HepG2 (cell line): ENCODE measurements at regions not wholly inside any gene's neighbourhood (a gene's known extent, or its start where the extent isn't known, plus 50 kb on each side); places are given as distances from the start of the nearest gene placed in this dataset.

Experiments
- ATAC-seq: fragments of 200-7000 bp; cut with Tn5 transposase; 3 replicates; pipeline ENCODE4 v1.9.1; 2020; ENCODE audit warnings: mild to moderate bottlenecking, moderate library complexity
- BruUV-seq: library from RNA; stranded (reverse); fragments of 400-500 nt; replicated peaks from 2 replicates; lab custom pipeline; 2021; lab: Mats Ljungman, UMichigan
- CTCF ChIA-PET: fragments of 300-600 bp; formaldehyde crosslinking; extraction: SDS; loops from one replicate; lab custom pipeline; 2021; ENCODE audit warnings: low total read pairs, inconsistent platforms, low intra/inter-chr PET ratio; lab: Yijun Ruan, JAX
- POLR2A ChIA-PET: fragments of 350-600 bp; sonication (Branson Sonifier 250); formaldehyde crosslinking; loops from one replicate; lab custom pipeline; 2020; ENCODE audit warnings: antibody characterized with exemption, inconsistent platforms; lab: Yijun Ruan, JAX
- DNase-seq: peaks from one replicate; pipeline ENCODE4 v3.0.0-alpha.2; 2015; ENCODE audit warnings: low spot score
- FAIRE-seq: peaks from 3 replicates; lab custom pipeline; 2011; peaks lifted over from hg19 to GRCh38; lab: Jason Lieb, UNC
- H2AFZ ChIP-seq: one replicate; pipeline ENCODE4 v1.6.1; 2011; ENCODE audit warnings: low read length, inconsistent platforms
- H3K27ac ChIP-seq: fragments of 300-600 bp; 3 replicates; pipeline ENCODE4 v1.8.0; 2011; ENCODE audit warnings: mixed run types, mild to moderate bottlenecking, mixed read lengths, low read length, inconsistent platforms; ENCODE audit not compliant: insufficient read depth; ENCODE audit errors: extremely low read length
- H3K27me3 ChIP-seq, 2 experiments: fragments of 200-600 bp in 1 of 2; 2 replicates in 1 of 2; 3 replicates in 1 of 2; pipeline versions ENCODE4 v1.6.0 to v1.8.0; 2011; ENCODE audit warnings: low read length in 2 of 2, mild to moderate bottlenecking in 2 of 2, moderate library complexity in 2 of 2, inconsistent platforms in 1 of 2; ENCODE audit not compliant: insufficient read depth in 2 of 2, control insufficient read depth in 1 of 2
- H3K36me3 ChIP-seq, 2 experiments: fragments of 200-600 bp in 1 of 2; replicated peaks in 1 of 2; 2 replicates in 1 of 2; 3 replicates in 1 of 2; pipeline versions ENCODE4 v1.5.1 to v1.8.0; 2011; ENCODE audit warnings: low read length in 2 of 2, inconsistent platforms in 1 of 2; ENCODE audit not compliant: insufficient read depth in 2 of 2, control insufficient read depth in 1 of 2
- H3K4me1 ChIP-seq: 2 replicates; pipeline ENCODE4 v1.5.1; 2012; ENCODE audit warnings: low read length, inconsistent platforms; ENCODE audit not compliant: insufficient read depth
- H3K4me2 ChIP-seq: 2 replicates; pipeline ENCODE4 v1.6.0; 2011; ENCODE audit warnings: low read depth, low read length, inconsistent platforms
- H3K4me3 ChIP-seq, 3 experiments: fragments of 200-600 bp in 1 of 3; sonication (generic), shearing (Covaris generic) in 1 of 3; replicated peaks in 1 of 3; 2 replicates each; pipeline ENCODE4 v1.5.1; 2011 to 2016; ENCODE audit warnings: low read length in 3 of 3, inconsistent platforms in 2 of 3, low read depth in 2 of 3, mild to moderate bottlenecking in 2 of 3, control low read depth in 1 of 3, mixed read lengths in 1 of 3; ENCODE audit not compliant: insufficient read depth in 1 of 3
- H3K79me2 ChIP-seq: one replicate; pipeline ENCODE4 v1.6.1; 2011; ENCODE audit warnings: low read length, inconsistent platforms; ENCODE audit not compliant: insufficient read depth
- H3K9ac ChIP-seq: 2 replicates; pipeline ENCODE4 v1.6.0; 2011; ENCODE audit warnings: mild to moderate bottlenecking, low read depth, low read length, inconsistent platforms; ENCODE audit not compliant: insufficient read depth
- H3K9me3 ChIP-seq: 2 replicates; pipeline ENCODE4 v1.5.1; 2012; ENCODE audit warnings: mild to moderate bottlenecking, low read length
- H4K20me1 ChIP-seq: 2 replicates; pipeline ENCODE4 v1.6.0; 2011; ENCODE audit warnings: inconsistent platforms, mild to moderate bottlenecking, low read length, moderate library complexity; ENCODE audit not compliant: insufficient read depth
- ARID2 ChIP-seq: sonication (generic); formaldehyde crosslinking; IDR thresholded peaks from 2 replicates; pipeline ENCODE4 v1.8.1; 2022; ENCODE audit warnings: mild to moderate bottlenecking, missing genetic modification reagents, borderline replicate concordance
- BCL3 ChIP-seq: sonication (generic); formaldehyde crosslinking; IDR thresholded peaks from 2 replicates; pipeline ENCODE4 v1.5.1; 2020; ENCODE audit warnings: mild to moderate bottlenecking, missing genetic modification reagents, moderate library complexity
- BRD4 ChIP-seq: sonication (generic); formaldehyde crosslinking; IDR thresholded peaks from 2 replicates; pipeline ENCODE4 v1.4.0; 2020; ENCODE audit warnings: missing genetic modification reagents
- EZH2 ChIP-seq: conservative IDR thresholded peaks from 2 replicates; pipeline ENCODE4 v1.6.1; 2012; ENCODE audit warnings: mild to moderate bottlenecking, low read depth, low read length, moderate library complexity
- MIER2 ChIP-seq: IDR thresholded peaks from 2 replicates; pipeline ENCODE4 v1.6.1; 2016; ENCODE audit warnings: missing biosample characterization, missing genetic modification reagents
- MLLT10 ChIP-seq: sonication (generic); formaldehyde crosslinking; IDR thresholded peaks from 2 replicates; pipeline ENCODE4 v1.4.0; 2020; ENCODE audit warnings: missing genetic modification reagents
- MTA1 ChIP-seq: sonication (generic); formaldehyde crosslinking; IDR thresholded peaks from 2 replicates; pipeline ENCODE4 v1.4.0; 2020; ENCODE audit warnings: missing genetic modification reagents, mild to moderate bottlenecking, borderline replicate concordance
- PHF21A ChIP-seq: sonication (generic); formaldehyde crosslinking; IDR thresholded peaks from 2 replicates; pipeline ENCODE4 v1.5.0; 2020; ENCODE audit warnings: mild to moderate bottlenecking, missing genetic modification reagents
- SMAD3 ChIP-seq: sonication (generic); formaldehyde crosslinking; IDR thresholded peaks from 2 replicates; pipeline ENCODE4 v1.4.0; 2020; ENCODE audit warnings: missing genetic modification reagents
- STAG1 ChIP-seq: sonication (generic); formaldehyde crosslinking; IDR thresholded peaks from 2 replicates; pipeline ENCODE4 v1.4.0; 2020; ENCODE audit warnings: missing genetic modification reagents
- ZNF10 ChIP-seq: sonication (generic); formaldehyde crosslinking; IDR thresholded peaks from 2 replicates; pipeline ENCODE4 v1.4.0; 2020; ENCODE audit warnings: mild to moderate bottlenecking, low read depth, missing genetic modification reagents, borderline replicate concordance
- ZNF224 ChIP-seq: sonication (generic); formaldehyde crosslinking; IDR thresholded peaks from 2 replicates; pipeline ENCODE4 v1.5.0; 2020; ENCODE audit warnings: mild to moderate bottlenecking, missing genetic modification reagents
- ZNF274 ChIP-seq: sonication (generic); formaldehyde crosslinking; IDR thresholded peaks from 2 replicates; pipeline ENCODE4 v1.5.1; 2020; ENCODE audit warnings: mild to moderate bottlenecking, missing genetic modification reagents
- ZNF543 ChIP-seq: sonication (generic); formaldehyde crosslinking; IDR thresholded peaks from 2 replicates; pipeline ENCODE4 v1.4.0; 2020; ENCODE audit warnings: mild to moderate bottlenecking, missing genetic modification reagents
- ZNF607 ChIP-seq: sonication (generic); formaldehyde crosslinking; IDR thresholded peaks from 2 replicates; pipeline ENCODE4 v1.5.1; 2020; ENCODE audit warnings: missing genetic modification reagents, mild to moderate bottlenecking, borderline replicate concordance
- ZNF770 ChIP-seq: sonication (generic); formaldehyde crosslinking; IDR thresholded peaks from 2 replicates; pipeline ENCODE4 v1.5.0; 2020; ENCODE audit warnings: mild to moderate bottlenecking, missing genetic modification reagents
- ZNF816 ChIP-seq: sonication (generic); formaldehyde crosslinking; IDR thresholded peaks from 2 replicates; pipeline ENCODE4 v1.8.0; 2022; ENCODE audit warnings: missing genetic modification reagents, mild to moderate bottlenecking, borderline replicate concordance
- ZSCAN21 ChIP-seq: sonication (generic); formaldehyde crosslinking; IDR thresholded peaks from 2 replicates; pipeline ENCODE4 v1.8.0; 2022; ENCODE audit warnings: mild to moderate bottlenecking, missing genetic modification reagents, moderate library complexity, borderline replicate concordance
- WGBS: methylation state at CpG from one replicate; pipeline ENCODE4 v1.1.6; 2017; ENCODE audit warnings: low lambda C conversion rate; 5-methylcytosine and 5-hydroxymethylcytosine counted together
- in situ Hi-C: cut with HindIII; loops from 2 replicates; pipeline ENCODE4 v1.10.0; 2017; ENCODE audit warnings: low pct_unique_long_range_greater_than_20kb; ENCODE audit not compliant: extremely low pct_ligation_motif_present
- intact Hi-C: fragments of 100-400 bp; cut with micrococcal nuclease; formaldehyde crosslinking; loops from one replicate; pipeline ENCODE4 v1.10.0; 2022; ENCODE audit not compliant: unreplicated experiment
- TF ChIP-seq, protein P1 (sequence below): sonication (generic); formaldehyde crosslinking; IDR thresholded peaks from 2 replicates; pipeline ENCODE4 v1.4.0; 2020; ENCODE audit warnings: low read depth, missing genetic modification reagents

- Histone ChIP-seq H3K27ac (no peak overlapping the region), H3K36me3 (no peaks in the 10 kb centered on the region), H3K79me2 (no peaks in the 10 kb centered on the region), H3K4me1 (no peaks in the 10 kb centered on the region), H3K9ac (no peak overlapping the region), H3K9me3 (peaks cover 33% of the 10 kb centered on the region), H4K20me1 (no peaks in the 10 kb centered on the region), H2AFZ (no peak overlapping the region), H3K4me3 (no peak overlapping the region), H3K4me2 (no peak overlapping the region), H3K27me3 (no peaks in the 10 kb centered on the region)
- in situ Hi-C loops (no loop called here), intact Hi-C loops (no loop called here)
- ChIA-PET CTCF (no interaction called here), POLR2A (no interaction called here)
- ATAC-seq (no peak), FAIRE-seq (no peak), DNase-seq (no peak)
- no TSS peak for BruUV-seq
- 11% methylated on average over 5 of the region's 5 CpGs for WGBS
- TF ChIP-seq STAG1 (CRISPR knock-in tag) (no peak), EZH2 (no peak), ZNF224 (CRISPR knock-in tag) (no peak), ZNF816 (CRISPR knock-in tag) (no peak), SMAD3 (no peak), ZNF274 (no peak), ARID2 (no peak), ZNF770 (CRISPR knock-in tag) (no peak), BCL3 (CRISPR knock-in tag) (no peak), ZNF543 (CRISPR knock-in tag) (no peak), BRD4 (no peak), MLLT10 (CRISPR knock-in tag) (no peak), ZNF10 (no peak), MIER2 (no peak), ZSCAN21 (no peak), MTA1 (CRISPR knock-in tag) (no peak), PHF21A (CRISPR knock-in tag) (no peak), ZNF607 (CRISPR knock-in tag) (no peak)
- TF ChIP-seq, protein P1, sequence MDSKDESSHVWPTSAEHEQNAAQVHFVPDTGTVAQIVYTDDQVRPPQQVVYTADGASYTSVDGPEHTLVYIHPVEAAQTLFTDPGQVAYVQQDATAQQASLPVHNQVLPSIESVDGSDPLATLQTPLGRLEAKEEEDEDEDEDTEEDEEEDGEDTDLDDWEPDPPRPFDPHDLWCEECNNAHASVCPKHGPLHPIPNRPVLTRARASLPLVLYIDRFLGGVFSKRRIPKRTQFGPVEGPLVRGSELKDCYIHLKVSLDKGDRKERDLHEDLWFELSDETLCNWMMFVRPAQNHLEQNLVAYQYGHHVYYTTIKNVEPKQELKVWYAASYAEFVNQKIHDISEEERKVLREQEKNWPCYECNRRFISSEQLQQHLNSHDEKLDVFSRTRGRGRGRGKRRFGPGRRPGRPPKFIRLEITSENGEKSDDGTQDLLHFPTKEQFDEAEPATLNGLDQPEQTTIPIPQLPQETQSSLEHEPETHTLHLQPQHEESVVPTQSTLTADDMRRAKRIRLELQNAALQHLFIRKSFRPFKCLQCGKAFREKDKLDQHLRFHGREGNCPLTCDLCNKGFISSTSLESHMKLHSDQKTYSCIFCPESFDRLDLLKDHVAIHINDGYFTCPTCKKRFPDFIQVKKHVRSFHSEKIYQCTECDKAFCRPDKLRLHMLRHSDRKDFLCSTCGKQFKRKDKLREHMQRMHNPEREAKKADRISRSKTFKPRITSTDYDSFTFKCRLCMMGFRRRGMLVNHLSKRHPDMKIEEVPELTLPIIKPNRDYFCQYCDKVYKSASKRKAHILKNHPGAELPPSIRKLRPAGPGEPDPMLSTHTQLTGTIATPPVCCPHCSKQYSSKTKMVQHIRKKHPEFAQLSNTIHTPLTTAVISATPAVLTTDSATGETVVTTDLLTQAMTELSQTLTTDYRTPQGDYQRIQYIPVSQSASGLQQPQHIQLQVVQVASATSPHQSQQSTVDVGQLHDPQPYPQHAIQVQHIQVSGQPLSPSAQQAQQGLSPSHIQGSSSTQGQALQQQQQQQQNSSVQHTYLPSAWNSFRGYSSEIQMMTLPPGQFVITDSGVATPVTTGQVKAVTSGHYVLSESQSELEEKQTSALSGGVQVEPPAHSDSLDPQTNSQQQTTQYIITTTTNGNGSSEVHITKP: no peak
Observed at GRCh38 chr7:68433462-68434070, 1164.7 kb upstream of the AUTS2 start.
